Activated T-cell treated with anti-CD3 and anti-CD28 coated beads, Interleukin-2, amount 50 U/mL, for 72 hours (primary cell): ENCODE measurements at regions not wholly inside any gene's neighbourhood (a gene's known extent, or its start where the extent isn't known, plus 50 kb on each side); places are given as distances from the start of the nearest gene placed in this dataset.
A peak's percentile ranks its signal among the peaks of the same experiment; 100 is the strongest.
"Not testable (repeated sequence)": the region's sequence is repeated elsewhere in the genome, so short reads cannot be mapped to it uniquely, and the experiment has no call there.

ENCODE experiments used
- ATAC-seq, 2 donors: fragments of 150-1000 bp; cut with Tn5 transposase; replicated peaks in 1 of 2; 2 replicates each; pipeline ENCODE4 v1.10.0; 2021; ENCODE audit warnings: moderate library complexity in 2 of 2, mild to moderate bottlenecking in 1 of 2
- DNase-seq, 2 donors: peaks; one replicate each; pipeline ENCODE4 v3.0.0; 2021 to 2022; ENCODE audit warnings: mixed read lengths in 1 of 2
- H3K27ac Mint-ChIP-seq: one replicate; pipeline ENCODE4 v1.8.0; 2022; ENCODE audit warnings: mild to moderate bottlenecking, moderate library complexity, mixed read lengths
- H3K27me3 Mint-ChIP-seq: one replicate; pipeline ENCODE4 v1.8.0; 2022; ENCODE audit warnings: low read depth, mixed read lengths
- H3K36me3 Mint-ChIP-seq, 2 donors: one replicate each; pipeline ENCODE4 v1.8.0; 2022; ENCODE audit warnings: mixed read lengths in 2 of 2, mild to moderate bottlenecking in 1 of 2; ENCODE audit not compliant: insufficient read depth in 2 of 2
- H3K4me1 Mint-ChIP-seq: one replicate; pipeline ENCODE4 v1.8.0; 2022; ENCODE audit warnings: low read depth, mixed read lengths
- H3K4me3 Mint-ChIP-seq, 2 donors: one replicate each; pipeline ENCODE4 v1.8.0; 2022; ENCODE audit warnings: mild to moderate bottlenecking in 2 of 2, mixed read lengths in 2 of 2, moderate library complexity in 2 of 2
- H3K9me3 Mint-ChIP-seq, 2 donors: one replicate each; pipeline ENCODE4 v1.8.0; 2022; ENCODE audit warnings: mixed read lengths in 2 of 2

DNA sequence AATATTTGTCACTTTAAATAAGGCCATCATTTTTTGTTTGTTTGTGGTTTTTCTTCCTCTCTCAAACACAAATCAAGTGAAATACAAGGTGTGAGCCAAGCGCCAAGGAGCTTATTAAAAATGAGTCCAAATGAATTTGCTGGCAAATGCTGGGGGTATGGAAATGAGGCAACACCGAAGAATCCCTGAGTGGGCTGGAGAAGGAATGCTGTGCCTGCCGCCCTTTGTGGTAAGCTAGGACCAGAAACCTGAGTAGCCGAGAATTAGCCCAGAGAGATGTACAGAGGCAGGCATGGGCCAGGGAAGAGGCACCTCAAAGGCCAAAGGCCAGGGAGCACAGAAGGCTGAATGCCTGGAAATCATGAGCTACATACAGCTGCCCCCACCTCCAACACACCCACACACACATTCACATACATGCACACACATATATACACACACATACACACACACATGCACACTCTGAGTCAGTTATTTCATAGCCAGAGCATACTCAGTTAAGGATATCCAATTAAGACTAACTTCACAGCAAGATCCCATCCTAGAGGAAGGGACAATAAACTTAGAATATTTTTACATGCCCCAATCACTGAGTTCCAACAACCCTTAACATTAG lies 266.1 kb upstream of the DYNLRB2 start:
- ATAC-seq, result peak in 1 of 2 donors; percentile 14
- peaks cover 2 to 4% of the 10 kb centered on the region in 2 donors for H3K9me3 Mint-ChIP-seq
- peaks cover 37% of the 10 kb centered on the region for H3K27me3 Mint-ChIP-seq
- peaks cover 1 to 2% of the 10 kb centered on the region in 2 donors for H3K36me3 Mint-ChIP-seq
- DNase-seq, result no peak
- H3K4me1 Mint-ChIP-seq, result no peaks in the 10 kb centered on the region
- no peak overlapping the region for H3K4me3 Mint-ChIP-seq
- no peak overlapping the region for H3K27ac Mint-ChIP-seq

DNA sequence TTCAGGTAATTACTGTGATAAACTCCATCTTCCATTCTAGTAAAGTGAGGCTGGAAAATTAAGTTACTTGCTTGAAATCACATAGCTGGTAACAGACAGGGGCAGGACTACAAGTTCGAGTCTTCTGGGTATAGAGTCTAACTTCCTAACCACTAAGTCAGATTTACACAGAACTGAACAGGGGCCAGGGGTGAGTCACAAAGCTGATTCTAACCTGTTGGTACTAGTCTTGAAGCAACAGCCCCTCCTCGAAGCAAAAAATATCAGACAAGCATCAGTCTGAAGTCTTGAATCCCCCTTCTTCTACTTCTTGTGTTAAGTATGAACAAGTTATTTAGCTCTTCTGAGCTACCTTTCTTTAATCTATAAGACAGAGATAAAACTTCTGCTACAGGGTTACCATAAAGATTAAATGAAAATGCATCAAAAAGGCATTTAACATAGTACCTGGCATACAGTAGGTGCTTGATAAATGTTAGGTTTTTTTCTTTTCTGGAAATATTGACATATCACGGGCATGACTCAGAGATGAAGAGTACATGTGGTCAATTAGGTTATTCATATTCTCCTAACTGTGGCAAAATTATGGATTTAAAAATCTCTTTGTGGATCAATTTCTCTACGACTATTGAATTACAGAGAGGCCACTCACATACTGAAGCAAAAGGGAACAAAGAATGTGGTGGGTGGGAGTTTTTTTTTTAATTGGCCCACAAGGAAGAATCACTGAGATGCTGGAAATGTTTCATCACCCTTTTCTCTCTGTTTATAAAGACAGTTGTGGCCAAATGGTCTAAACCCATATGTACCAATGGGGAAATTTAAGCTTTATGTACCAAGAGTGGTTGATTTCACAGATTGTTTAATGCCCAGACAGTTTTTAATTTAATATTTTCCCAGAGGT lies 266.9 kb upstream of the DYNLRB2 start:
- H3K4me1 Mint-ChIP-seq, result no peaks in the 10 kb centered on the region
- peak overlapping the region in 1 of 2 donors; percentile 43 for H3K4me3 Mint-ChIP-seq
- DNase-seq (peak; percentile 5 to 30), ATAC-seq (peak; percentile 79 to 87)
- H3K36me3 Mint-ChIP-seq, result peaks cover 1 to 2% of the 10 kb centered on the region in 2 donors
- H3K27me3 Mint-ChIP-seq, result peaks cover 30% of the 10 kb centered on the region
- H3K27ac Mint-ChIP-seq, result peak overlapping the region; percentile 82
- H3K9me3 Mint-ChIP-seq, result peaks cover 2 to 4% of the 10 kb centered on the region in 2 donors

DNA sequence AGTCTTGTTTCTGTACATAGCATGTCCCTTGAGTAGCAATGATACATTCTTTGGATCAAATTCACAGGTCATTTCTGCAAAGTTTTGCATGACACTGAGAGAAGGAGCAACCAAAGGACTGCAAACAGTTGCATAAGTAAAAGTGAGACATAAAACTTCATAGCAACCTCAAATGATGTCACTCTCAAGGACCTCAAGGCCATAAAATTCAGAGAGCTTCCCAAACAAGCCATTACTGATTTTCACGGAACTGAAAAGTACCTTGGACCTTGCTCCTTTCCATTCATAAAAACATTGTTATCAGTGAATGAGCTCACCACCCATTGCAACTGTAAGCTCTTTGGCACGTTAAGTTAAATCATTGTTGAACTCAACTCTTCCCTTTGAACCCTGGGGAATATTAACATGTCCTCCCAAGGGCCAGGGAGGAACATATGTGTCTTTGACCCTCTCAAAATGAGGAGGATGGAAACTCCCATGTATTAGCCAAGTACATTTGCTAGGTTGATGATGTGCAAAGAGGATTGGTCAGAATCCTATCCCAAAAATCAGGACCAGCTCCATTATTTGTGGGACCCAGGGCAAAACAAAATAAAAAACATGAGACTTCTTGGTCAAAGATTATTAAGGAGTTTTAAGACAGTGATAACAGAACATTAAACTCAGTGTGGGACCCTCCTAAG lies 275.0 kb upstream of the DYNLRB2 start:
- ATAC-seq, result no peak
- Mint-ChIP-seq H3K36me3 (no peaks in the 10 kb centered on the region), H3K9me3 (no peaks in the 10 kb centered on the region), H3K4me3 (no peak overlapping the region), H3K4me1 (peaks cover 5% of the 10 kb centered on the region), H3K27ac (no peak overlapping the region), H3K27me3 (peaks cover 15% of the 10 kb centered on the region)
- DNase-seq, result no peak

DNA sequence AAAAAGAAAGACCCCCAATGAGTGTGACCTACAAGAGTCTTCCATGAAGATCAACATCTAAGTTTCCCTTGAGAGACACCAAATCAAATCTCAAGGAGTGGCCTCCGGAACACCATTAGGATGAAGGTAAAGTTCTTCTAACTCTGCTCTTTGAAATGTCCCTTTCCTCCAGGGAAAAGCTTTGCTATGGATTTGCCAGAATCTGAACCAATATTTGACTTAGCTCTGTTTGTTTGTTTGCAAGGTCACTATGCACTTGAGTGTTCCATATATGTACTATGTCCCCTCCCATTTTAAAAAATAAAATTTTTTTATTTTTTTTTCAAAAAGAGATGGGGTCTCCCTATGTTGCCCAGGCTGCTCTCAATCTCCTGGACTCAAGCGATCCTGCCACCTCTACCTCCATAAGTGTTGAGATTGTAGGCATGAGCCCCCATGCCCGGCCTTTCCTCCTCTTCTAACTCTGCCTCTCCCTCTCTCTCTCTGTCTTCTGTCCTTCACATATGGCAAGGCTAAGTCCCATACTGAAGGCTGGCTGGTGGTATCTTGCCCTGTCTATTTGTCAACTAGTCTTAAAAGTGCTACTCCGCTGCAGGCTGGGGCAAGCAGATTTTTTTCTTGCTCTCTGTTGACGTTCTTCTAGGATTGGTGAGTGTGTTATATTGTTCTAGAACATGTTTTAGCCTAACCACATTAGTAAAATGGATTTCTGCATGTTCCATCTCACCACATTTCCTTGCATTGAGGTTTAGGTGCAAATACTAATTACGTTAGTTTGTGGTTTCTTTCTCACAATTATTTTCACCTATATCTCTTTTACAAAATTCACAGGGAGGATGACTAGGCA lies 276.7 kb upstream of the DYNLRB2 start:
- Mint-ChIP-seq H3K36me3 (no peaks in the 10 kb centered on the region), H3K27me3 (peaks cover 21% of the 10 kb centered on the region), H3K4me3 (no peak overlapping the region), H3K9me3 (no peaks in the 10 kb centered on the region), H3K27ac (no peak overlapping the region), H3K4me1 (peaks cover 5% of the 10 kb centered on the region)
- DNase-seq, result no peak
- ATAC-seq, result peak; percentile 53 to 57

DNA sequence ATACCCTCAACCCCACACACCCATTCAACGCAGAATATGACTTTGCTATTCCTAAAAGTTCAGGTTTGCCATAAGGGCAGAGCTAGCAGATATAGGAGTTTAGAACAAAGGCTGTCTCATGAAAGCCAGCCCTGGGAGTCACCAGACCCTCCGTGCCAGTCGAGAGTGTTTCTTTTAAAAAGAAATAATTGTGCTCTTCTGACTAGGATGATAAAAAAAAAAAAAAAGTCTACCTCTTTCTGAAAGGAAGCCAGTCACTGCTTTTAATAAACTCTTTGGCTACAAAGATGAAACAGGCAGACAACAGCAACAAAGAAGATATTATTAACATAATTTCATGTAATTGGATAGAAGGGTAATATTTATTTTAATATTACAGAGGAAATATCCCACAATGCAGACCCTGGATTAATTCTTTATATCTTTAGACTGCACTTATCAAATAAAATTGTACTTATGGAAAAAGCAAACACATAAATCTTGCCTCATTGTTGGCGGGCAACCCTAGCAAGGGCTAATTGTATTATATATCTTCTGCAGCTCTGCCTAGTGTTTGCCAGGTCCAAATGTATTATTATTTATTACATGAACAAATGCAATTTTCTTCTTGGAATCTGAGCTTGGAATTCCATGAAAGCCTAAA lies 277.5 kb upstream of the DYNLRB2 start:
- H3K36me3 Mint-ChIP-seq, result no peaks in the 10 kb centered on the region
- no peaks in the 10 kb centered on the region for H3K9me3 Mint-ChIP-seq
- DNase-seq (no peak), ATAC-seq (no peak)
- H3K27ac Mint-ChIP-seq, result no peak overlapping the region
- peaks cover 5% of the 10 kb centered on the region for H3K4me1 Mint-ChIP-seq
- H3K4me3 Mint-ChIP-seq, result no peak overlapping the region
- H3K27me3 Mint-ChIP-seq, result peaks cover 21% of the 10 kb centered on the region

DNA sequence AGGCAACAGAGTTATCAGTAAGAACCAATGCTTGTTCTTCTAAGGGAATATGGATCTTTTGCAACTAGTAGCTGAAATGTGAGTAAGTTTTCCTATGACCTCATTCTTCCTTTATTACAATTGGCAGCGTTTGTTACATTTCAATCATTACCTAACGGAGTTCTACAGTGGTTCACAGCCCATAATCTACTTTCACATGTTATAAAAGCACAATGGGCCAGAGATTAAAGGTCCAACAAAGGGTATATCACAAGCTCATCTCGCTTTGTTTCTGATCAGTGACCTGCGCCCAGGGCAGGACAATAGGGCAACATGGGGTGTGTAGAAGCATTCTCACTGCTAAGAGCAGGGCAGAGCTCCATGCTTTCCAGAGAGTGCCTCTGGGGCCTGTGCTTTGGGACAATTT lies 279.9 kb upstream of the DYNLRB2 start:
- no peak overlapping the region for H3K4me3 Mint-ChIP-seq
- H3K27me3 Mint-ChIP-seq, result peaks cover 21% of the 10 kb centered on the region
- ATAC-seq (no peak), DNase-seq (no peak)
- peaks cover 5% of the 10 kb centered on the region for H3K4me1 Mint-ChIP-seq
- H3K27ac Mint-ChIP-seq, result no peak overlapping the region
- H3K36me3 Mint-ChIP-seq, result no peaks in the 10 kb centered on the region
- H3K9me3 Mint-ChIP-seq, result no peaks in the 10 kb centered on the region

DNA sequence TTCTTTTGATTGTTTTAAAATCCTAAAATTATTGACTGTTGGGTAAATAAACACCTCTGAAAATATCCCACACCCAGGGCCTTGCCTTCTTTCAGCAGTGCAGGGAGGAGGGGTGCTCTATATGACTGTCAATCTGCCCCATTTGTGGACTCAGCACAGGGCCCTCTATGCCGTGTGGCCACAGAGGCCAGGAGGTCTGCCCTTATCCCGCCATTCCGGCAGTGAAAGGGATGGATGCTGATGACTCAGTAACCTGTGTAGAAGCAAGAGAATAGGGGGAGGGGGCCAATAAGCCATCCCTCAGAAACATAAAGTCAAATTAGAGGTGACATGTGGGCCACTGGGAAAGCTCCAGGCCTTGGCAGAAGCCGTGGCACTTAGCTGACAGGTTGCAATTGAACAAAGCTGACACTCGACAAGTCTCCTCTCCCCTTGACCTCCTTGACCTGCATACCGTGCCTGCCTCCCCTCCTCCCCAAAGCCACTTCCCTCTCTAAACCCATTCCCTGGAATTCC lies 281.4 kb upstream of the DYNLRB2 start:
- no peak overlapping the region for H3K4me3 Mint-ChIP-seq
- ATAC-seq (no peak), DNase-seq (no peak)
- H3K36me3 Mint-ChIP-seq, result no peaks in the 10 kb centered on the region
- peaks cover 20% of the 10 kb centered on the region for H3K27me3 Mint-ChIP-seq
- no peak overlapping the region for H3K27ac Mint-ChIP-seq
- H3K4me1 Mint-ChIP-seq, result peaks cover 4% of the 10 kb centered on the region
- H3K9me3 Mint-ChIP-seq, result peaks cover 0 to 2% of the 10 kb centered on the region in 2 donors

DNA sequence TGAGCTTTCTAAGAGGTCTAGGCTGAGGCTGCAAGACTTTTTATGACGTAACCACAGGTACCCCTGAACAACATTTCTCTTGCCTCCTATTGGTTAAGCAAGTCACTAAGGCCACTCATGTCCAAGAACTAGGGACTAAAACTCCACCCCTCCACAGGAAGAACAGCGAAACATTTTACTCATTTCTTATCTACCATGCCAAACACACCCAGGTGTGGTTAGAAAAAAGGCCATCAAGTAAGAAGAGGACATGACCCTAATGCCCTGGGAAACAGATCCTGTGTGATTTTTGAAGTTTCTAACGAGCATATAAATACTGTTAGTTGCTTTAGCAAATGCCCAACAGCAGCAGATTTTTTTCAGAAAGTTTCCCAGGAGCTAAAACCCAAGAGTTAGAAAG lies 282.4 kb upstream of the DYNLRB2 start:
- H3K27ac Mint-ChIP-seq, result no peak overlapping the region

DNA sequence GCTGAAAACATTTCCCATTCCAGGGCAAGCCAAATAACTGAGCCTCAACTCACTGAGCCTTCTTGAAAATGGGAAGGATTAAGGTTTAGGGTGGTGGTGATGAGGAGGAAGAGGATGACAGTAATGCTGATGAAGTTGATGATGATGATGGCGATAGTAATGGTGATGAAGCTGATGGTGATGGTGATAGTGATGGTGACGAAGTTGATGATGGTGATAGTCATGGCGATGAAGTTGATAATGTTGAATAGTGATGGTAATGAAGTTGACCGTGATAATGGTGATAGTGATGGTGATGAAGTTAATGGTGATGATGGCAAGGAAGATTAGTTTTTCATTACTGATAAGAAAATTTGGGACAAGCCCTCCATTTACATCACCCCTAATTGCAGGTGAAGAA lies 285.8 kb upstream of the DYNLRB2 start:
- Mint-ChIP-seq H3K27me3 (no peaks in the 10 kb centered on the region), H3K4me3 (no peak overlapping the region), H3K36me3 (no peaks in the 10 kb centered on the region), H3K4me1 (no peaks in the 10 kb centered on the region), H3K27ac (no peak overlapping the region), H3K9me3 (peaks cover 0 to 2% of the 10 kb centered on the region in 2 donors)
- ATAC-seq (no peak), DNase-seq (no peak)

More for the DNA sequence above, 282.4 kb upstream of the DYNLRB2 start:
- no peak for ATAC-seq
- Mint-ChIP-seq H3K4me1 (no peaks in the 10 kb centered on the region), H3K9me3 (peaks cover 0 to 2% of the 10 kb centered on the region in 2 donors), H3K36me3 (no peaks in the 10 kb centered on the region), H3K4me3 (no peak overlapping the region), H3K27me3 (peaks cover 17% of the 10 kb centered on the region)
- DNase-seq, result no peak

DNA sequence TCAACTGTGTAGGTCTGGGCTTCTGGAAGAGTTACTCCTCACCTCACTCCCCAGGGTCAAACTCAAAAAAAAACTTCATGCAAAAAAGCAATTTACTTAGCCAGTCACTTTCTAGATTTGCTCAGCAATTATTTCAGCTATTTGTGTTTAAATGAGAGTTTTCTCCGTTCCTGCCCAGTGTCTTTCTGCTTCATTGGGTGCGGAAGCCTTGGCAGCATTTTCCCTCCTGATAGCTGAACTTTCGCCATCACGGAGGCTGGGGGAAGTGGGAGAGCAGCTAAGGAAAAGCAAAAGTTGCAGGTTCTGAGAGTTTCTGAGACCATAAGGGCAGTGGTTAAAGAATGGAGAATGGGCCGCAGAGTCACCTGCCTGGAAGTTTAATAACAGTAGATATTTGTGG lies 287.1 kb upstream of the DYNLRB2 start:
- no peak for ATAC-seq
- H3K36me3 Mint-ChIP-seq, result no peaks in the 10 kb centered on the region
- H3K4me1 Mint-ChIP-seq, result no peaks in the 10 kb centered on the region
- H3K9me3 Mint-ChIP-seq, result peaks cover 0 to 2% of the 10 kb centered on the region in 2 donors
- no peak overlapping the region for H3K4me3 Mint-ChIP-seq
- peaks cover 7% of the 10 kb centered on the region for H3K27me3 Mint-ChIP-seq
- H3K27ac Mint-ChIP-seq, result no peak overlapping the region
- no peak for DNase-seq

DNA sequence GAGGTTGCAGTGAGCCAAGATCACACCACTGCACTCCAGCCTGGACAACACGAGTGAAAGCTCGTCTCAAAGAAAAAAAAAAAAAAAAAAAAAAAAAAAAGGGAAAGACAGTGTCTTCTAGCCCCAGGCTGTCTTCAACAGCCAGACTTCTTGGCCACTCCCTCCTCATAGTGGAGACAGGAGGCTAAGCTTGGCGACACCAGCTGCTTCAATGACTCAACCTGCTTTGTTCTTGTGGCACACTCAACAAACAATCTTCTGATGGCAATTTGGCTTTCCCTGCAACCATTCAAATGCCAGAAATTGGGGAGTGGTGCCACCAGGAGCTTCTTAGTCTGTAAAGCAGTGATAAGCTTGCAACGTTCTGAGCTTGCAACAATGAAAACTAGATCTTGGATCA lies 290.4 kb upstream of the DYNLRB2 start:
- Mint-ChIP-seq H3K36me3 (no peaks in the 10 kb centered on the region), H3K4me3 (no peak overlapping the region), H3K4me1 (no peaks in the 10 kb centered on the region), H3K9me3 (peaks cover 0 to 4% of the 10 kb centered on the region in 2 donors), H3K27ac (no peak overlapping the region), H3K27me3 (peaks cover 12% of the 10 kb centered on the region)
- DNase-seq (no peak), ATAC-seq (no peak)

DNA sequence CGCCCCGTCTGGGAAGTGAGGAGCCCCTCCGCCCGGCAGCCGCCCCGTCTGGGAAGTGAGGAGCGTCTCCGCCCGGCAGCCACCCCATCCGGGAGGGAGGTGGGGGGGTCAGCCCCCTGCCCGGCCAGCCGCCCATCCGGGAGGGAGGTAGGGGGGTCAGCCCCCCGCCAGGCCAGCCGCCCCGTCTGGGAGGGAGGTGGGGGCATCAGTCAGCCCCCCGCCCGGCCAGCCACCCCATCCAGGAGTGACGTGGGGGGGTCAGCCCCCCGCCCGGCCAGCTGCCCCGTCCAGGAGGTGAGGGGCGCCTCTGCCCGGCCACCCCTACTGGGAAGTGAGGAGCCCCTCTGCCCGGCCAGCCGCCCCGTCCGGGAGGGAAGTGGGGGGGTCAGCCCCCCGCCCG lies 297.5 kb upstream of the DYNLRB2 start:
- not testable (repeated sequence) for DNase-seq, H3K4me1 Mint-ChIP-seq, H3K36me3 Mint-ChIP-seq, ATAC-seq, H3K4me3 Mint-ChIP-seq, H3K27ac Mint-ChIP-seq, H3K27me3 Mint-ChIP-seq
- H3K9me3 Mint-ChIP-seq, result peaks cover 2 to 10% of the 10 kb centered on the region in 2 donors
